T-helper 2 cell treated with Interferon-gamma antibody and Interleukin-4, amounts not matched to agents 5 μg/mL and 100 μg/mL, for 36 hours (primary cell): ENCODE measurements at regions not wholly inside any gene's neighbourhood (a gene's known extent, or its start where the extent isn't known, plus 50 kb on each side); places are given as distances from the start of the nearest gene placed in this dataset.
"Not testable (repeated sequence)": the region's sequence is repeated elsewhere in the genome, so short reads cannot be mapped to it uniquely, and the experiment has no call there.

Experiments used
- DNase-seq: peaks from one replicate; pipeline ENCODE4 v3.0.0; 2021; ENCODE audit warnings: low spot score
- H3K27ac Mint-ChIP-seq: one replicate; pipeline ENCODE4 v1.8.0; 2021; ENCODE audit warnings: mild to moderate bottlenecking, mixed read lengths
- H3K27me3 Mint-ChIP-seq: one replicate; pipeline ENCODE4 v1.8.0; 2021; ENCODE audit warnings: low read depth, mixed read lengths
- H3K36me3 Mint-ChIP-seq: one replicate; pipeline ENCODE4 v1.8.0; 2021; ENCODE audit warnings: low read depth, mixed read lengths
- H3K4me1 Mint-ChIP-seq: one replicate; pipeline ENCODE4 v1.8.0; 2021; ENCODE audit warnings: low read depth, mixed read lengths
- H3K4me3 Mint-ChIP-seq: one replicate; pipeline ENCODE4 v1.8.0; 2022; ENCODE audit warnings: mild to moderate bottlenecking, moderate library complexity, mixed read lengths
- H3K9me3 Mint-ChIP-seq: one replicate; pipeline ENCODE4 v1.8.0; 2021; ENCODE audit warnings: mixed read lengths

- H3K9me3 Mint-ChIP-seq, result no peaks in the 10 kb centered on the region
- no peaks in the 10 kb centered on the region for H3K27me3 Mint-ChIP-seq
- DNase-seq, result no peak
- H3K27ac Mint-ChIP-seq, result no peak overlapping the region
- no peaks in the 10 kb centered on the region for H3K4me1 Mint-ChIP-seq
- H3K4me3 Mint-ChIP-seq, result no peak overlapping the region
- H3K36me3 Mint-ChIP-seq, result no peaks in the 10 kb centered on the region
Measured at GRCh38 chr7:153185936-153186335, 426.4 kb downstream of the ACTR3B start.

DNA sequence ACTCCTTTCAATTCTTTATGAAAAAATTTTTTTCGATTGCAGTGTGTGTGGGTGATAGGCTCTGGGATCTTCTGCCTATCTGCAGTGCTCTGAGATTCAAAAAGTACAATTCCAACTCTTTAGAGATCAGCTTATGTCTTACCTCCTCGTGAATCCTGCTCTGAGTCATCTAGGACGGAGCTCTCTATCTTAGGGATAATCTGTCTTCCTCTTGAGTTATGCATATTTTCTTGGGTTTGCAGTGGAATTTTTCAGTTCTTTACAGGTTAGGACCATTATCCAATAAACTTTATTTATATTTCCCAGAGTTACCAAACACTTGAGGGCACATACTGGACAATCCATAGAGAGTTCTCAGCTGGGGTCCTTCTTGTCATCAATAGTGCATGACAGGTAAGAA lies 428.6 kb downstream of the ACTR3B start:
- no peak for DNase-seq
- Mint-ChIP-seq H3K4me1 (no peaks in the 10 kb centered on the region), H3K36me3 (no peaks in the 10 kb centered on the region), H3K4me3 (no peak overlapping the region), H3K27ac (no peak overlapping the region), H3K27me3 (no peaks in the 10 kb centered on the region), H3K9me3 (no peaks in the 10 kb centered on the region)

GRCh38 chr7:153188630-153189029 lies 429.1 kb downstream of the ACTR3B start:
- H3K27me3 Mint-ChIP-seq, result no peaks in the 10 kb centered on the region
- no peak overlapping the region for H3K4me3 Mint-ChIP-seq
- no peaks in the 10 kb centered on the region for H3K9me3 Mint-ChIP-seq
- no peak overlapping the region for H3K27ac Mint-ChIP-seq
- no peak for DNase-seq
- no peaks in the 10 kb centered on the region for H3K36me3 Mint-ChIP-seq
- no peaks in the 10 kb centered on the region for H3K4me1 Mint-ChIP-seq

- Mint-ChIP-seq H3K27ac (no peak overlapping the region), H3K27me3 (no peaks in the 10 kb centered on the region), H3K36me3 (no peaks in the 10 kb centered on the region), H3K4me1 (no peaks in the 10 kb centered on the region), H3K9me3 (no peaks in the 10 kb centered on the region), H3K4me3 (no peak overlapping the region)
- no peak for DNase-seq
Measured at GRCh38 chr7:153190452-153190851, 430.9 kb downstream of the ACTR3B start.

GRCh38 chr7:153190986-153191385 lies 431.4 kb downstream of the ACTR3B start:
- Mint-ChIP-seq H3K27ac (no peak overlapping the region), H3K4me1 (no peaks in the 10 kb centered on the region), H3K36me3 (no peaks in the 10 kb centered on the region), H3K9me3 (no peaks in the 10 kb centered on the region), H3K4me3 (no peak overlapping the region), H3K27me3 (no peaks in the 10 kb centered on the region)
- DNase-seq, result no peak

DNA sequence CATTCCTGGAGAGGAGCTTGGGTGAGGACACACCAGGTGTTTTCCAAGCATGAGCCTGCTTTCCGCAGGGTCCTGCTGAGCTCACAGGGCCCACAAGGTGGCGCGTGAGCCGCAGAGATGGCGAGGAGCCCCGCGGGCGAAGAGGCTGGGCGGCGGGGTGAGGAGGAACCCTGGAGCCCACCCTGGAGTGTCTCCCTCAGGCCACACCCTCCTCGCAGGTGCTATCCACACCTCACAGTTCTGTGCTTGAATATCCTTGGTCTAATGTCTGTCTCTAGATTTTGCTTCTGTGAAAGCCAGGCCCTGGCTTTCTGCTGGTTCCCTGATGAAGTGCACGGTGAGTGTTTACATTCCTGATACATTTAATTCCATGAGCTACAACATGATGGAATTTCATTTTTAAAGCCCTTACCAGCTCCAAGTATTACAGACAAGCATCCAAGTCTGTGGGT lies 433.6 kb downstream of the ACTR3B start:
- Mint-ChIP-seq H3K9me3 (no peaks in the 10 kb centered on the region), H3K27me3 (no peaks in the 10 kb centered on the region), H3K36me3 (no peaks in the 10 kb centered on the region), H3K27ac (no peak overlapping the region), H3K4me3 (no peak overlapping the region), H3K4me1 (no peaks in the 10 kb centered on the region)
- DNase-seq, result no peak

- H3K9me3 Mint-ChIP-seq, result peaks cover 43% of the 10 kb centered on the region
- H3K36me3 Mint-ChIP-seq, result no peaks in the 10 kb centered on the region
- H3K4me1 Mint-ChIP-seq, result no peaks in the 10 kb centered on the region
- H3K4me3 Mint-ChIP-seq, result no peak overlapping the region
- no peak for DNase-seq
- H3K27me3 Mint-ChIP-seq, result no peaks in the 10 kb centered on the region
- H3K27ac Mint-ChIP-seq, result no peak overlapping the region
Measured at GRCh38 chr7:153217032-153217431, 457.5 kb downstream of the ACTR3B start.

DNA sequence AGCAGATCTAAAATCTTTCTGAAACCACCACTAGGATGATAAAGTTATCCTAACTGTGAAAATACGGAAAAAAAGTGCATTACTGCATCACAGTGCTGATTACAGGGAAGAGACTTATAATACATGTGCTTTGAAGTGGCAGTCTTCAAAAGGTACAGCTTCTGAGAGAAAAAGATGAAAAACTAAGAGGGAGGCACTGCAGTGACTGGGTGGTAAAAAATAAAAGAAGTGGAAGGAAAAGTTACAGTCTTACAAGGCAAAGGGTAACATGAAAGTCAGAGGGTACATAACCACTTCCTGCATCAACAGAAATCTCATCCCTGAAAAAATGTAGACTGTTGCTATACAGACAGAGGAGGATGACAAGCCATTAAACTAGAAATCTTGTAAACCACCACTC lies 465.3 kb downstream of the ACTR3B start:
- peaks cover 22% of the 10 kb centered on the region for H3K9me3 Mint-ChIP-seq
- no peak overlapping the region for H3K4me3 Mint-ChIP-seq
- DNase-seq, result no peak
- no peak overlapping the region for H3K27ac Mint-ChIP-seq
- H3K4me1 Mint-ChIP-seq, result no peaks in the 10 kb centered on the region
- no peaks in the 10 kb centered on the region for H3K36me3 Mint-ChIP-seq
- H3K27me3 Mint-ChIP-seq, result no peaks in the 10 kb centered on the region

DNA sequence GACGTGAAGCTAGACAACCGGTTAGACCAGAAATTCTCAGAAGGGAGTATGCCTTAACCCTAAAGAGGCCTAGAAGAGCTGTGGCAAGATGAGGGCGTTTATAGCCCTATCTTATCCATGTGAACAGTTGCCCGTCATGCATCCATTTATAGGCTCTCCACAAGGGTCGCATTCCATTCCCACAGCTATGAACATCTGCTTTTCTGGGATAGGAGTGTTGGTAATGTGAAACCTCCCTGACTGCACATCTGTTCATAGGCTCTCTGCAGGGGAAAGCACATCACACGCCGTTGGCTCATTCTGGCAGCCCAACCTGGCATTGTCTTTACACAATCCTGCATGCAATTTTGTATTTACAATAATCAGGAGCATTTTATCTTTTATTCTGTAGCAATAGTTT lies 485.6 kb downstream of the ACTR3B start:
- H3K36me3 Mint-ChIP-seq, H3K4me3 Mint-ChIP-seq, H3K27me3 Mint-ChIP-seq, DNase-seq, H3K27ac Mint-ChIP-seq, H3K4me1 Mint-ChIP-seq, H3K9me3 Mint-ChIP-seq: not testable (repeated sequence)

DNA sequence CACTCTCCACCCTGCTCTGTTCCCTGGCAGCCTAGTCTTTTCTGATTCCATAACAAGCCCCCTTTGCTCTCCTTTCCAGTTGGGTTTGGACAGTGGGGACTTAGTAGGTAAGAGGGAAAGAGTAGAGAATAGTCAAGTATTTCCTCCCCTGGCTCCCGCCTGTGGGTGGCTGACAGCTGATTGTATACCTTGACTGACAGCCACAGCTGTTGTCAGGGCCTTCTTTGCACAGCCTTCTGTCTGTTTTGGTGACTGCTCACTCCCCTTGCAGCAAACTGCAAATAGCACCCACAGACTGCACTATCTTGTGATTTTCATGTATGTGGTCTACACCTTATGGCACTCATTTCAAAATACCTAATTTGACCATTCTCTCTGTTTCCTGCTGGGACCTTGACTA lies 486.3 kb downstream of the ACTR3B start:
- Mint-ChIP-seq H3K36me3 (no peaks in the 10 kb centered on the region), H3K9me3 (peaks cover 2% of the 10 kb centered on the region), H3K27ac (no peak overlapping the region), H3K4me1 (no peaks in the 10 kb centered on the region), H3K27me3 (no peaks in the 10 kb centered on the region), H3K4me3 (no peak overlapping the region)
- DNase-seq, result no peak

- H3K27me3 Mint-ChIP-seq, result no peaks in the 10 kb centered on the region
- no peak overlapping the region for H3K27ac Mint-ChIP-seq
- H3K36me3 Mint-ChIP-seq, result no peaks in the 10 kb centered on the region
- H3K4me1 Mint-ChIP-seq, result no peaks in the 10 kb centered on the region
- no peak for DNase-seq
- H3K9me3 Mint-ChIP-seq, result peaks cover 4% of the 10 kb centered on the region
- H3K4me3 Mint-ChIP-seq, result no peak overlapping the region
Measured at GRCh38 chr7:153247926-153248325, 488.4 kb downstream of the ACTR3B start.

DNA sequence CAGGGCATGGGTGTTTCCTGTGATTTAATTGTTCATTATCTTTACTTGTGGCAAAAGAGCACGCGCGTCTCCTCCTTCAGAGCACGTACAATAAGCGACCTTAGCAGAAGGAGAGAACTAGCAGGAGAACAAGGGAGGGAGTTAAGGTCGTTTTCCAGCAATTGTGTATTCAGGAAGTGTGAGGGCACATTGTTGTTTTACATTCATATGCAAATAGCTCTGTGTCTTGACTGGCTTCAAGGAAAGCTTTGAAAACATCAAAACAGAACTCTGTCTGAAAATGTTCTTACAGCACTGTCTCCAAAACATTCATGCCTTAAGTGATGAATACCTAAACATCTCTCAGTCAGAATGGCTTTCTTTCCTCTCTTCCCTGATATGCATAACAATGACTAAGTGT lies 499.1 kb downstream of the ACTR3B start:
- Mint-ChIP-seq H3K36me3 (no peaks in the 10 kb centered on the region), H3K4me1 (no peaks in the 10 kb centered on the region), H3K27ac (no peak overlapping the region), H3K4me3 (no peak overlapping the region), H3K9me3 (peaks cover 10% of the 10 kb centered on the region), H3K27me3 (no peaks in the 10 kb centered on the region)
- DNase-seq, result no peak

DNA sequence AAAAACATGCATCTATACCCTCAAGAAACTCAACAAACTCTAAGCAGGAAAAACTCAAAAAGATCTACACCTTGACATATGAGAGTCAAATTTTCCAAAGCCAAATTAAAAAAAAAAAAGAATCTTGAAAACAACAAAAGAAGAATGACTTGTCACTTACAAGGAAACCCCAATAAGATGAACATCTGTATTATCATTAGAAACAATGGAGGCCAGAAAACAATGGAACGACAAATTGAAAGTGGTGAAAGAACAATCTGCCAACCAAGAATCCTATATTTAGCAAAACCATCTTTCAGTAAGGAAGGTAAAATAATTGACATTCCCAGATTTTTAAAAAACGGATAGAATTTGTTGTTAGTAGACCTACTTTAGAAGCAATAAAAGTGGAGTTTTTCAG lies 516.8 kb downstream of the ACTR3B start:
- H3K4me3 Mint-ChIP-seq, result no peak overlapping the region
- H3K27me3 Mint-ChIP-seq, result no peaks in the 10 kb centered on the region
- no peak overlapping the region for H3K27ac Mint-ChIP-seq
- H3K4me1 Mint-ChIP-seq, result no peaks in the 10 kb centered on the region
- H3K36me3 Mint-ChIP-seq, result no peaks in the 10 kb centered on the region
- H3K9me3 Mint-ChIP-seq, result peaks cover 19% of the 10 kb centered on the region
- no peak for DNase-seq

DNA sequence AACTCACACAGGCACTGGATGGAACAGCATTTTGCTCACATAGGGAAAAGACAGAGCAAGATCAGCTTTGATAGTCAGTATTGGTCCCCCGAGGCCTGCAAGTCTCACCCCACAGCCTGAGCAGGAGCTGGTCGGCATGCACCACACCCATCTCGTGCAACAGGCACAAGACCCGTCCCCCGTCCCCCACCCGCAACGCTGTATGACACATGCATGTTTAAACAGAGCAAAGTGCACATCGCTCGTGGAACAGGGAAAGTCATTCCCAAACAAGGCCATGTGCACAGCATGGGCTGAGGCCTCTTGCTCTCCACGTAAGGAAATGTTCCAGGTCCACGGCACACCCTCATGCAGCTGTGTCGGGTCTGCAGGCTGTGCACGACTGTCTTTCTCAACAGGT lies 527.2 kb downstream of the ACTR3B start:
- H3K4me3 Mint-ChIP-seq, result no peak overlapping the region
- no peaks in the 10 kb centered on the region for H3K4me1 Mint-ChIP-seq
- H3K27me3 Mint-ChIP-seq, result no peaks in the 10 kb centered on the region
- H3K27ac Mint-ChIP-seq, result no peak overlapping the region
- peaks cover 7% of the 10 kb centered on the region for H3K9me3 Mint-ChIP-seq
- H3K36me3 Mint-ChIP-seq, result no peaks in the 10 kb centered on the region
- no peak for DNase-seq

DNA sequence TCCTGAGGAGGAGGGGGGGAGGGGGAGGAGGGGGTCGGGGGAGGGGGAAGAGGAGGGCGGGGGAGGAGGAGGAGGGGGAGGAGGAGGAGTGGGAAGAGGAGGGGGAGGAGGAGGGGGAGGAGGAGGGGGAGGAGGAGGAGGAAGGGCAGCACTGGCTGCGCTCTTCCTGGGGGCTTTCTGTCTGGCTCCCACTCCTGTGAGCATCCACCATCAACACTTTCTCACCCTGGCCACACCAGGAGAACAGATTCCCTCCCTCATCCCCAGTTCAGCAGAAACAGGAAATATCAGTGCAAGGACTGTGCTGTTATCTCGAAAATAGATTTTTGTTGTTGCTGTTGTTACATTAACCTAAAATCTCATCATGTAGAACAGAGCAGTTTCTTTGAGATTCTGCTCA lies 530.5 kb downstream of the ACTR3B start:
- Mint-ChIP-seq H3K27me3 (no peaks in the 10 kb centered on the region), H3K27ac (no peak overlapping the region), H3K9me3 (peaks cover 12% of the 10 kb centered on the region), H3K4me3 (no peak overlapping the region), H3K4me1 (no peaks in the 10 kb centered on the region), H3K36me3 (no peaks in the 10 kb centered on the region)
- DNase-seq, result no peak
